OCI-LY3 (cell line): ENCODE measurements at regions not wholly inside any gene's neighbourhood (a gene's known extent, or its start where the extent isn't known, plus 50 kb on each side); places are given as distances from the start of the nearest gene placed in this dataset.

Source experiments
- CTCF ChIP-seq: fragments of 200-600, 300-600 bp; sonication (generic); IDR thresholded peaks from 2 replicates; pipeline ENCODE4 v1.5.1; 2014; ENCODE audit warnings: antibody characterized with exemption, low read length, low read depth
- EZH2phosphoT487 ChIP-seq: fragments of 200-600 bp; shearing (Covaris generic); IDR thresholded peaks from 2 replicates; pipeline ENCODE4 v1.6.1; 2018; ENCODE audit warnings: antibody characterized with exemption, mixed run types, low read depth

- TF ChIP-seq CTCF, result no peak
- TF ChIP-seq EZH2phosphoT487, result no peak
Measured at GRCh38 chr4:108543359-108543968, 76.9 kb upstream of the RPL34 start.
